Thyroid gland (tissue), 4 donors: ENCODE measurements at regions not wholly inside any gene's neighbourhood (a gene's known extent, or its start where the extent isn't known, plus 50 kb on each side); places are given as distances from the start of the nearest gene placed in this dataset.
"Not testable (repeated sequence)": the region's sequence is repeated elsewhere in the genome, so short reads cannot be mapped to it uniquely, and the experiment has no call there.

Source experiments
- DNase-seq, 2 donors: peaks; one replicate each; pipeline ENCODE4 v3.0.0-alpha.2; 2019
- H3K27ac ChIP-seq, 3 donors: fragments of 200-600 bp; sonication (generic); 1 replicate in 2 of 3; 2 replicates in 1 of 3; pipeline ENCODE4 v1.5.1; 2016 to 2019; ENCODE audit warnings: mild to moderate bottlenecking in 1 of 3, moderate library complexity in 1 of 3
- H3K27me3 ChIP-seq: fragments of 200-600 bp; sonication (generic); one replicate; pipeline ENCODE4 v1.5.1; 2019
- H3K36me3 ChIP-seq, 2 donors: fragments of 200-600 bp; sonication (generic); one replicate each; pipeline ENCODE4 v1.5.1; 2016 to 2019
- H3K4me1 ChIP-seq, 2 donors: fragments of 200-600 bp; sonication (generic); one replicate each; pipeline ENCODE4 v1.5.1; 2017 to 2019
- H3K4me3 ChIP-seq, 3 donors: fragments of 200-600 bp; sonication (generic); replicated peaks in 1 of 3; 1 replicate in 2 of 3; 2 replicates in 1 of 3; pipeline ENCODE4 v1.5.1; 2016; ENCODE audit warnings: mild to moderate bottlenecking in 1 of 3
- H3K9me3 ChIP-seq: fragments of 200-600 bp; sonication (generic); one replicate; pipeline ENCODE4 v1.5.1; 2017
- CTCF ChIP-seq, 6 experiments: fragments of 200-600 bp in 3 of 6; fragments of 450-650 bp in 3 of 6; sonication (generic) in 3 of 6; IDR thresholded peaks; one replicate each; pipeline ENCODE4 v1.5.1; 2016 to 2019; ENCODE audit warnings: antibody characterized with exemption in 6 of 6, mild to moderate bottlenecking in 2 of 6, inconsistent platforms in 1 of 6, moderate library complexity in 1 of 6
- POLR2A ChIP-seq, 2 donors: fragments of 450-650 bp; IDR thresholded peaks; one replicate each; pipeline ENCODE4 v1.6.1; 2017; ENCODE audit warnings: antibody characterized with exemption in 2 of 2, mild to moderate bottlenecking in 2 of 2, moderate library complexity in 1 of 2
- WGBS, 2 donors: methylation state at CpG; one replicate each; pipeline ENCODE4 v1.1.5; 2017; 5-methylcytosine and 5-hydroxymethylcytosine counted together
- intact Hi-C: fragments of 100-400 bp; cut with DNase I; formaldehyde crosslinking; loops from one replicate; pipeline ENCODE4 v1.15.1; 2023

DNA sequence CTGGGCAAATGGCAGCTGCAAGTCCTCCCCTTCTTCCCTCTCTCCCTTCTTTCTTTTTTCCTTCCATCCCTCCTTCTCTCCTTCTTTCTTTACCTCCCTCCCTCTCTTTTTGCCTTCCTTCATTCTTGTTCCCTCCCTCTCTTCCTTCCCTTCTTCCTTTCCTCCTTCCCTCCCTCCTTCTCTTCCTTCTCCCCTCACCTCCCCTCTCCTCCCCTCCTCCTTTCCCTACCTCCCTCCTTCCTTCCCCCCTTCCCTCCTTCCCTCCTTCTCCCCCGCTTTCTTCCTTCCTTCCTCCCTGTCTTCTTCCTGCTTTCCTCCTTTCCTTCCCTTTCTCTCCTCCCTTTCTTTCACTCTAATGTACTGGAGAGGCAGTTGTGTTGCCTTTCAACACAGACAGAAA lies 110.8 kb upstream of the SALL1 start:
- Histone ChIP-seq H3K4me3 (no peak overlapping the region), H3K4me1 (no peaks in the 10 kb centered on the region), H3K36me3 (no peaks in the 10 kb centered on the region), H3K27me3 (no peaks in the 10 kb centered on the region), H3K27ac (no peak overlapping the region), H3K9me3 (no peaks in the 10 kb centered on the region)
- intact Hi-C loops = no loop called here
- no peak for DNase-seq
- TF ChIP-seq CTCF (IDR thresholded peaks at IDR 0.05) (no peak), POLR2A (IDR thresholded peaks at IDR 0.05) (no peak)
- 88 to 97% methylated on average over 1 of the region's 1 CpG for WGBS, 2 donors

- H3K36me3 ChIP-seq = no peaks in the 10 kb centered on the region
- H3K4me3 ChIP-seq = no peak overlapping the region
- no peaks in the 10 kb centered on the region for H3K4me1 ChIP-seq
- H3K9me3 ChIP-seq = no peaks in the 10 kb centered on the region
- H3K27me3 ChIP-seq = no peaks in the 10 kb centered on the region
- TF ChIP-seq POLR2A (IDR thresholded peaks at IDR 0.05) (no peak), CTCF (IDR thresholded peaks at IDR 0.05) (no peak)
- no peak overlapping the region for H3K27ac ChIP-seq
- no peak for DNase-seq
- WGBS, 2 donors = 79 to 89% methylated on average over 3 of the region's 3 CpGs
- intact Hi-C loops = no loop called here
These were observed 104.4 kb upstream of the SALL1 start for GRCh38 chr16:51255349-51255972.

GRCh38 chr16:51254390-51254789 lies 103.3 kb upstream of the SALL1 start:
- intact Hi-C loops, H3K36me3 ChIP-seq, H3K4me3 ChIP-seq, H3K4me1 ChIP-seq, H3K27me3 ChIP-seq, H3K9me3 ChIP-seq, DNase-seq, H3K27ac ChIP-seq: not testable (repeated sequence)
- WGBS, 2 donors = 94 to 95% methylated on average over 7 of the region's 7 CpGs

- intact Hi-C loops = no loop called here
- Histone ChIP-seq H3K9me3 (no peaks in the 10 kb centered on the region), H3K4me3 (no peak overlapping the region), H3K27me3 (no peaks in the 10 kb centered on the region), H3K27ac (no peak overlapping the region), H3K36me3 (no peaks in the 10 kb centered on the region), H3K4me1 (no peaks in the 10 kb centered on the region)
- TF ChIP-seq POLR2A (IDR thresholded peaks at IDR 0.05) (no peak), CTCF (IDR thresholded peaks at IDR 0.05) (no peak)
- DNase-seq = no peak
- WGBS, 2 donors = 93 to 95% methylated on average over 3 of the region's 3 CpGs
These were observed 97.1 kb upstream of the SALL1 start for GRCh38 chr16:51248217-51248616.

DNA sequence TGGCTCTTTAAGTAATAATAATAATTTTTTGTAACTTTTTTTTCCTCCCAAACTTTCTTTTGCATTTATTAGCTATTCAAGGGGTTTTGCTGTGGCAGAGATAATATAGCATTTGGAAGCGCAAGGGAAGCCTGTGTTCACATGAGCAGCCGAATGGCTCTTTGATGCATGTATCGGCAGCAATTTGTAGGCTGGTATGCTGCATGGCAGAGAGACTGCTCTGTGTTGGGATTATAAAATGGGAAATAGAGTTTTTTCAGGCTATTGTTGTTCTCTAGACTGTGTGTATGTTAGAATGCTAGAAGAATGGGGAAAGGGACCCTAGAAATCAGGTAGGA lies 94.6 kb upstream of the SALL1 start:
- WGBS, 2 donors = 94 to 98% methylated on average over 3 of the region's 3 CpGs
- TF ChIP-seq POLR2A (IDR thresholded peaks at IDR 0.05) (no peak), CTCF (IDR thresholded peaks at IDR 0.05) (no peak)
- no peak overlapping the region for H3K4me3 ChIP-seq
- H3K4me1 ChIP-seq = no peaks in the 10 kb centered on the region
- H3K36me3 ChIP-seq = no peaks in the 10 kb centered on the region
- H3K27me3 ChIP-seq = no peaks in the 10 kb centered on the region
- intact Hi-C loops = no loop called here
- no peak overlapping the region for H3K27ac ChIP-seq
- no peaks in the 10 kb centered on the region for H3K9me3 ChIP-seq
- DNase-seq = no peak
